Mesothelial cell of epicardium (in vitro differentiated cells): ENCODE measurements at regions not wholly inside any gene's neighbourhood (a gene's known extent, or its start where the extent isn't known, plus 50 kb on each side); places are given as distances from the start of the nearest gene placed in this dataset.

Experiments used
- DNase-seq, 2 experiments: peaks; one replicate each; pipeline ENCODE4 v3.0.0; 2021; ENCODE audit warnings: low spot score in 2 of 2; ENCODE audit not compliant: unreplicated experiment in 2 of 2
- H3K27ac Mint-ChIP-seq: 2 replicates; pipeline ENCODE4 v1.8.0; 2021; ENCODE audit warnings: mixed read lengths
- H3K27me3 Mint-ChIP-seq: 2 replicates; pipeline ENCODE4 v1.8.0; 2021; ENCODE audit warnings: low read depth, mixed read lengths
- H3K36me3 Mint-ChIP-seq: 2 replicates; pipeline ENCODE4 v1.8.0; 2021; ENCODE audit warnings: mixed read lengths
- H3K4me1 Mint-ChIP-seq: 2 replicates; pipeline ENCODE4 v1.8.0; 2021; ENCODE audit warnings: mixed read lengths
- H3K4me3 Mint-ChIP-seq: 2 replicates; pipeline ENCODE4 v1.8.0; 2021; ENCODE audit warnings: mild to moderate bottlenecking, moderate library complexity, mixed read lengths
- H3K9me3 Mint-ChIP-seq: 2 replicates; pipeline ENCODE4 v1.8.0; 2021; ENCODE audit warnings: mixed read lengths
- TF ChIP-seq, protein P1 (sequence below): fragments of 200-600 bp; sonication (generic); IDR thresholded peaks from one replicate; pipeline ENCODE4 v1.5.0; 2021; ENCODE audit warnings: antibody characterized with exemption; ENCODE audit not compliant: unreplicated experiment

GRCh38 chr7:52253953-52254352, 781.5 kb upstream of the POM121L12 start:
- no peak for DNase-seq
- H3K27ac Mint-ChIP-seq = no peak overlapping the region

DNA sequence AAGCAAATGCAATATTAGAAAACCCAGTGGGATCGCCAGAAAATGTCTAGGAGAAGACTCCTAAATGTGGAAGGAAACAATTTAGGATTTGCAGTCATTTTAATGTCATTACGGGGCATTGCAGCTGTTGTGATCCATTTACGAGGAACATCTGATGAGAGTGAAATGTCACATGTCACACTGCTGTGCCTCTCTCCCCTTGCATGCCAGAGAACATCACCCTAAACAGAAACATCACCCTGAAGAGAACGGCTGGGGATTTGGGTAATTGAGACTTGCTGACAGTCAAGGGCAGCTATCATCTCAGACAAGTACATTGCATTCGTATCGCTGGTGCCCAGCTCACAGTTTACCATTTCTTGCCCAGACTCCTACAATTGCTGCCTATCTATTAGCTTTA, 785.7 kb upstream of the POM121L12 start:
- TF ChIP-seq, protein P1, sequence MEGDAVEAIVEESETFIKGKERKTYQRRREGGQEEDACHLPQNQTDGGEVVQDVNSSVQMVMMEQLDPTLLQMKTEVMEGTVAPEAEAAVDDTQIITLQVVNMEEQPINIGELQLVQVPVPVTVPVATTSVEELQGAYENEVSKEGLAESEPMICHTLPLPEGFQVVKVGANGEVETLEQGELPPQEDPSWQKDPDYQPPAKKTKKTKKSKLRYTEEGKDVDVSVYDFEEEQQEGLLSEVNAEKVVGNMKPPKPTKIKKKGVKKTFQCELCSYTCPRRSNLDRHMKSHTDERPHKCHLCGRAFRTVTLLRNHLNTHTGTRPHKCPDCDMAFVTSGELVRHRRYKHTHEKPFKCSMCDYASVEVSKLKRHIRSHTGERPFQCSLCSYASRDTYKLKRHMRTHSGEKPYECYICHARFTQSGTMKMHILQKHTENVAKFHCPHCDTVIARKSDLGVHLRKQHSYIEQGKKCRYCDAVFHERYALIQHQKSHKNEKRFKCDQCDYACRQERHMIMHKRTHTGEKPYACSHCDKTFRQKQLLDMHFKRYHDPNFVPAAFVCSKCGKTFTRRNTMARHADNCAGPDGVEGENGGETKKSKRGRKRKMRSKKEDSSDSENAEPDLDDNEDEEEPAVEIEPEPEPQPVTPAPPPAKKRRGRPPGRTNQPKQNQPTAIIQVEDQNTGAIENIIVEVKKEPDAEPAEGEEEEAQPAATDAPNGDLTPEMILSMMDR = no peak
- Mint-ChIP-seq H3K9me3 (peaks cover 2% of the 10 kb centered on the region), H3K4me3 (no peak overlapping the region), H3K36me3 (no peaks in the 10 kb centered on the region), H3K27me3 (no peaks in the 10 kb centered on the region), H3K27ac (no peak overlapping the region), H3K4me1 (no peaks in the 10 kb centered on the region)
- no peak for DNase-seq

More at GRCh38 chr7:52253953-52254352, 781.5 kb upstream of the POM121L12 start:
- Mint-ChIP-seq H3K4me1 (no peaks in the 10 kb centered on the region), H3K27me3 (no peaks in the 10 kb centered on the region), H3K9me3 (no peaks in the 10 kb centered on the region), H3K36me3 (no peaks in the 10 kb centered on the region), H3K4me3 (no peak overlapping the region)
- TF ChIP-seq, protein P1 = no peak

DNA sequence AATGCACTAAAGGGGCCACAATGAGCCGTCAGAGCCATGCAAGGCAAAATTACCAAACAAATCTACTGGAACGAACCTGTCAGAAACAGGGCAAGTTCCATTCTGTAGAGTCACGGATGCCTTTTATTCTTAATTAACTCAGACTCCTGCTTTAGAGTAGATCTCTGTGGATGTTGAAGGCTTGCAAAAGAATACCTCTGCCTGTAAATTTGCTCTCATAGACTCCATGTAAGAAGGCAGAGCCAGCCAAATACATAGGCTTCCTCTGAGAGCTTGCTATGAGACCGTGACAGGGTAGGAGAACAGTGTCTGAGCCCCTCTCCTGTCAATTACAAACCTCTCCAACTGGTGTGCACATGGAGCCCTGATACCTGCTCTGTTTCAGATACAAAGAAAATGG, 787.9 kb upstream of the POM121L12 start:
- TF ChIP-seq, protein P1 = no peak
- Mint-ChIP-seq H3K9me3 (peaks cover 15% of the 10 kb centered on the region), H3K27me3 (no peaks in the 10 kb centered on the region), H3K4me3 (no peak overlapping the region), H3K4me1 (no peaks in the 10 kb centered on the region), H3K27ac (no peak overlapping the region), H3K36me3 (no peaks in the 10 kb centered on the region)
- DNase-seq = no peak

DNA sequence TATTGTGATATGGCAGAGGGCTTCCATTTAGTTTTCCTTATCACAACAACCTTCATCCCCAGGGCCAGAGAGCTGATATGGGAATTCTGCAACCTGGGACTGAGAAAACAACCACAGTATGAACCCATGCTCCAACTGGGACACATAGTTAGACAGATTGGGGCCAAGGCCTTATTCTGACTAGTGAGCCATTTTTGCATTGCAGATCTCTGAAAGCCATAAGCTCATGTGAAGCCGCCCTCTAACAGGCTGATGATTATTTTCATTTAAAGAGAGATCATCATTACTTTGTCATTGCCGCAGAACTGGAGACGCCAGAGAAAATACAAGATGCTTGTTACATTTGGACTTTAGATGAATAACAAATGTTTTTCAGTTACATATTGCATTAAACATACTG, 791.7 kb upstream of the POM121L12 start:
- H3K4me1 Mint-ChIP-seq = no peaks in the 10 kb centered on the region
- H3K9me3 Mint-ChIP-seq = peaks cover 15% of the 10 kb centered on the region
- no peak overlapping the region for H3K27ac Mint-ChIP-seq
- H3K36me3 Mint-ChIP-seq = no peaks in the 10 kb centered on the region
- H3K27me3 Mint-ChIP-seq = peaks cover 2% of the 10 kb centered on the region
- TF ChIP-seq, protein P1 = no peak
- no peak overlapping the region for H3K4me3 Mint-ChIP-seq
- DNase-seq = no peak

DNA sequence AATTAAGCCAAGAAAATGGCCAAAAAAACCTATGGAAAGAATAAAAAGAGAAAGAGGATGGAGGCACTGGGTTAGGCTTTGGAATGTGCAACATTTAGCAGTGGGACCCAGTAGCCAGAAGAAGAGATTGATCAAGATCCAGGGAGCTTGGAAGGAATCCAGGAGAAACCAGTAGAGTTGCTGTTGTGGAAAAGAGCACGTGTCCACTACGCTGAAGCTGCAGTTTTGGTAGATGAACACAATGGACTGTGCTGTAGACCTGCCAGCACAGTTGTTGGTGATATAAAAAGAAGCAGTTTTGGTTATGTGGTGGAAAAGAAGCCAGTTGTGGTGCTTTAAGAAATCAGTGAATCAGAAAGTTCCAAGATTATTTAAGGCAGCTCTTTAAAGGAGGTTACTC, 802.2 kb upstream of the POM121L12 start:
- Mint-ChIP-seq H3K4me3 (no peak overlapping the region), H3K36me3 (no peaks in the 10 kb centered on the region), H3K9me3 (peaks cover 30% of the 10 kb centered on the region), H3K27ac (no peak overlapping the region), H3K27me3 (peaks cover 6% of the 10 kb centered on the region), H3K4me1 (no peaks in the 10 kb centered on the region)
- no peak for DNase-seq
- TF ChIP-seq, protein P1 = no peak

DNA sequence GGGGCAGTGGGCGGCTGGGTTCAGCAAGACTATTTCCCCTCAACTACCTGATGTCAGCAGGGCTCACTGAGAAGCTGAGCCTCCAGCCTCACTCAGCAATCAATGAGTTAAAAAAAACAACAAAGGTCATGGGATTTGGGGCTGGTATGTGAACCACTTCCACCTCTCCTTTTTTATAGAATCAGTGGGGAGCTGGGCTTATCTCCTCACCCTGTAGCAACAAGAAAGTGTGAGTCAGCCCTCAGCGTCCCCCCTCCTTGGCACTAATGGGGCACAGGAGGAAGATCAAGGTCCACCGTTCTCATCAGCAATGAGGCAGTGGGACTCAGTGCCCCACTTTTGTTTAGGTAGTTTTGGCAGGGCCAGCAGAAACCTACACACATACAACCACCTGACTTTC, 823.5 kb upstream of the POM121L12 start:
- no peak for DNase-seq

More for the DNA sequence above, 823.5 kb upstream of the POM121L12 start:
- Mint-ChIP-seq H3K4me1 (peaks cover 10% of the 10 kb centered on the region), H3K36me3 (no peaks in the 10 kb centered on the region), H3K4me3 (no peak overlapping the region), H3K27ac (no peak overlapping the region), H3K9me3 (peaks cover 9% of the 10 kb centered on the region), H3K27me3 (peaks cover 6% of the 10 kb centered on the region)
- TF ChIP-seq, protein P1 = no peak
